ENCODE measurements at regions not wholly inside any gene's neighbourhood (a gene's known extent, or its start where the extent isn't known, plus 50 kb on each side); places are given as distances from the start of the nearest gene placed in this dataset.

DNA sequence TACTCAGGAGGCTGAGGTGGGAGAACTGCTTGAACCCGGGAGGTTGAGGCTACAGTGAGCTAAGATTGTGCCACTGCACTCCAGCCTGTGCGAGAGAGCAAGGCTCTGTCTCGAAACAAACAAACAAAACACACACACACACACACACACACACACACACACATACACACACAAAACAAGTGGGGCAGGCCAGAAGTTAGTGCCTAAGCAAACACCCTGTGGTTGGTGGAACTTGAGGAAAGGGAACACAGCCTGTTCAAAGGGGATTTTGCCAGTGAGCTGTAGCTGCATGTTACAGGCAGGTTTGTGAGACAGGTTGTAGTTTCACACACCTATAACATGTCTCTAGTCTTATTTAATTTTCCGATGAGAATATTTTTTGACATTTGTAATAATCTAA is 175.3 kb upstream of the CLEC14A start:
- no peak overlapping the region for H3K4me3 ChIP-seq (ENCODE audit: low read depth, low read length)
- intact Hi-C loops (cut with micrococcal nuclease; ENCODE audit: unreplicated experiment): no loop called here
- ChIA-PET POLR2A (no interaction called here), CTCF (no interaction called here)
- H3K27ac Mint-ChIP-seq (ENCODE audit: unreplicated experiment): no peak overlapping the region
- H3K36me3 ChIP-seq (ENCODE audit: control insufficient read depth, insufficient read depth, low read length): no peaks in the 10 kb centered on the region
- H3K4me1 ChIP-seq: no peaks in the 10 kb centered on the region
- no peaks in the 10 kb centered on the region for H3K27me3 Mint-ChIP-seq (ENCODE audit: insufficient read depth, unreplicated experiment)
- no peak for DNase-seq
- H3K36me3 Mint-ChIP-seq (ENCODE audit: insufficient read depth, unreplicated experiment): no peaks in the 10 kb centered on the region
- H3K4me3 Mint-ChIP-seq (ENCODE audit: unreplicated experiment): no peak overlapping the region
- BruUV-seq (replicated peaks): no TSS peak
- H3K4me1 Mint-ChIP-seq (ENCODE audit: low read depth, unreplicated experiment): no peaks in the 10 kb centered on the region
- no peaks in the 10 kb centered on the region for H3K27me3 ChIP-seq (replicated peaks; ENCODE audit: control insufficient read depth, insufficient read depth, low read length)
- no peaks in the 10 kb centered on the region for H3K9me3 Mint-ChIP-seq (ENCODE audit: unreplicated experiment)
- TF ChIP-seq, protein P1, sequence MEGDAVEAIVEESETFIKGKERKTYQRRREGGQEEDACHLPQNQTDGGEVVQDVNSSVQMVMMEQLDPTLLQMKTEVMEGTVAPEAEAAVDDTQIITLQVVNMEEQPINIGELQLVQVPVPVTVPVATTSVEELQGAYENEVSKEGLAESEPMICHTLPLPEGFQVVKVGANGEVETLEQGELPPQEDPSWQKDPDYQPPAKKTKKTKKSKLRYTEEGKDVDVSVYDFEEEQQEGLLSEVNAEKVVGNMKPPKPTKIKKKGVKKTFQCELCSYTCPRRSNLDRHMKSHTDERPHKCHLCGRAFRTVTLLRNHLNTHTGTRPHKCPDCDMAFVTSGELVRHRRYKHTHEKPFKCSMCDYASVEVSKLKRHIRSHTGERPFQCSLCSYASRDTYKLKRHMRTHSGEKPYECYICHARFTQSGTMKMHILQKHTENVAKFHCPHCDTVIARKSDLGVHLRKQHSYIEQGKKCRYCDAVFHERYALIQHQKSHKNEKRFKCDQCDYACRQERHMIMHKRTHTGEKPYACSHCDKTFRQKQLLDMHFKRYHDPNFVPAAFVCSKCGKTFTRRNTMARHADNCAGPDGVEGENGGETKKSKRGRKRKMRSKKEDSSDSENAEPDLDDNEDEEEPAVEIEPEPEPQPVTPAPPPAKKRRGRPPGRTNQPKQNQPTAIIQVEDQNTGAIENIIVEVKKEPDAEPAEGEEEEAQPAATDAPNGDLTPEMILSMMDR (IDR thresholded peaks at IDR 0.05; ENCODE audit: insufficient read depth in 1 of 2, low read depth in 1 of 2, low read length in 1 of 2, severe bottlenecking in 1 of 2, unreplicated experiment in 1 of 2): no peak
- no peaks in the 10 kb centered on the region for H3K9me3 ChIP-seq

DNA sequence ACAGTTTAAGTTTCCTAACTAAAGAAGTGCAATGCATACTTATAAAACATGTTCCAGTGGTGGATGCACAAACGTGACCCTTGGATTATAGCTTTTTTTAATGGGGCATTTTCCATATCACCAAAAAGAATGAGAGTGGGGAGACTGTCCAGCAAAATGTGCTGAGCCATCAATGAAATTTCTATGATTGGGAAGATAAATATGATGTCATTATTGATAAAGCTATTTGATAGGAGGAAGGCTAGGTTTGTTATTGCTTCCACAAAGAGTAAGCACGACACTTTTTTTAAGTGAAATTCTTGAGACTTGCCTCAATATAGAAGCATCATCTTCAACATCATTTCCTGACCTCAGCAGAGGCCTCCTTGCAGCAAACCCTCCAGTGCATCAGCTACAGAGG is 174.6 kb upstream of the CLEC14A start:
- Histone ChIP-seq H3K9me3 (no peaks in the 10 kb centered on the region), H3K27me3 (replicated peaks; ENCODE audit: control insufficient read depth, insufficient read depth, low read length) (no peaks in the 10 kb centered on the region), H3K4me1 (no peaks in the 10 kb centered on the region), H3K36me3 (ENCODE audit: control insufficient read depth, insufficient read depth, low read length) (no peaks in the 10 kb centered on the region), H3K4me3 (ENCODE audit: low read depth, low read length) (no peak overlapping the region)
- no peak for DNase-seq
- H3K9me3 Mint-ChIP-seq (ENCODE audit: unreplicated experiment): no peaks in the 10 kb centered on the region
- TF ChIP-seq, protein P1 (IDR thresholded peaks at IDR 0.05; ENCODE audit: insufficient read depth in 1 of 2, low read depth in 1 of 2, low read length in 1 of 2, severe bottlenecking in 1 of 2, unreplicated experiment in 1 of 2): no peak
- no peaks in the 10 kb centered on the region for H3K27me3 Mint-ChIP-seq (ENCODE audit: insufficient read depth, unreplicated experiment)
- no peak overlapping the region for H3K4me3 Mint-ChIP-seq (ENCODE audit: unreplicated experiment)
- intact Hi-C loops (cut with micrococcal nuclease; ENCODE audit: unreplicated experiment): no loop called here
- POLR2A ChIA-PET: no interaction called here
- CTCF ChIA-PET: no interaction called here
- no peaks in the 10 kb centered on the region for H3K36me3 Mint-ChIP-seq (ENCODE audit: insufficient read depth, unreplicated experiment)
- no peak overlapping the region for H3K27ac Mint-ChIP-seq (ENCODE audit: unreplicated experiment)
- BruUV-seq (replicated peaks): no TSS peak
- no peaks in the 10 kb centered on the region for H3K4me1 Mint-ChIP-seq (ENCODE audit: low read depth, unreplicated experiment)

DNA sequence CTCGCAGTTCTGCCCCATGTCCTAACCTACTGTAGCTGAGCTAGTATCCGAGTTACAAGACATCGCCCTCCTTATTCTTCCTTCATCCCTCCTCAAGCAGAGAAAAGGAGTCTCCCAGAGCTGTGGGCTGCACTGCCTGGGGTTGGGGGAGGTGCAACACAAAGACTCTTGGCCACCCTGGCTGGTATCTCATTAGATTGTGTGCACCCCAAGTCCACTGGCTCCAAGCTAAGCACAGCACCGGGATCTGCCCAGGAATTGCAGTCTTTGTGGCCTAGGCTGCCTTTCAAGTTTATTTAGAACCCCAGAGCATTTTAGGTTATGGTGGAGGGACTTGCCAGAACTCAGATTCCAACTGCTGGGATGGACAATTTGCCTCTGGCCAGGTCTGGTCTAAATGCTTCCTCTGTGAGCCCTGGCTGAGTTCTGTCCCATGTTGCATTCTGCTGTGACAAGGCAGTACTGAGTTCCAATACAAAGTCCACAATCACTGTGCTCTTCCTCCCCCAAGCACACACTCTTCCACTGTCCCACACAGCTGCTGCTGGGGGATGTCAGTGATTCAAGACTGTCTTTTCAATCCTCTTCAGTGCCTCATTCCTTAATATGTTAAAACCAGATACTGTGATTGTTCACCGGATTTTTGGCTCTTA is 169.6 kb upstream of the CLEC14A start:
- TF ChIP-seq, protein P1 (IDR thresholded peaks at IDR 0.05; ENCODE audit: insufficient read depth in 1 of 2, low read depth in 1 of 2, low read length in 1 of 2, severe bottlenecking in 1 of 2, unreplicated experiment in 1 of 2): no peak
- Histone ChIP-seq H3K36me3 (ENCODE audit: control insufficient read depth, insufficient read depth, low read length) (no peaks in the 10 kb centered on the region), H3K4me1 (no peaks in the 10 kb centered on the region), H3K27me3 (replicated peaks; ENCODE audit: control insufficient read depth, insufficient read depth, low read length) (no peaks in the 10 kb centered on the region), H3K9me3 (peaks cover 8% of the 10 kb centered on the region; the same call in 1 of the 2 replicates), H3K4me3 (ENCODE audit: low read depth, low read length) (no peak overlapping the region)
- H3K27ac Mint-ChIP-seq (ENCODE audit: unreplicated experiment): no peak overlapping the region
- no peaks in the 10 kb centered on the region for H3K4me1 Mint-ChIP-seq (ENCODE audit: low read depth, unreplicated experiment)
- no TSS peak for BruUV-seq (replicated peaks)
- ChIA-PET CTCF (no interaction called here), POLR2A (interaction anchor here (0.6 kb wide), 1 partner anchor 273 kb away, joined by 3 read pairs; no protein-coding TSS in a partner anchor)
- no peaks in the 10 kb centered on the region for H3K36me3 Mint-ChIP-seq (ENCODE audit: insufficient read depth, unreplicated experiment)
- no peak for DNase-seq
- no peaks in the 10 kb centered on the region for H3K27me3 Mint-ChIP-seq (ENCODE audit: insufficient read depth, unreplicated experiment)
- H3K4me3 Mint-ChIP-seq (ENCODE audit: unreplicated experiment): no peak overlapping the region
- peaks cover 25% of the 10 kb centered on the region for H3K9me3 Mint-ChIP-seq (ENCODE audit: unreplicated experiment)
- intact Hi-C loops (cut with micrococcal nuclease; ENCODE audit: unreplicated experiment): no loop called here

Measured in Caco-2 (cell line).